CD14-positive monocyte (primary cell): ENCODE measurements at regions not wholly inside any gene's neighbourhood (a gene's known extent, or its start where the extent isn't known, plus 50 kb on each side); places are given as distances from the start of the nearest gene placed in this dataset.

ENCODE experiments used
- DNase-seq, 3 donors: peaks; one replicate each; pipeline ENCODE4 v3.0.0-alpha.2; 2011 to 2022
- H2AFZ ChIP-seq: 2 replicates; pipeline ENCODE4 v1.6.0; 2012; ENCODE audit warnings: mild to moderate bottlenecking, low read depth, low read length, inconsistent platforms; ENCODE audit not compliant: insufficient read depth, poor library complexity, severe bottlenecking
- H3K27ac ChIP-seq, 2 donors: 1 replicate in 1 of 2; 2 replicates in 1 of 2; pipeline ENCODE4 v1.5.1; 2012 to 2013; ENCODE audit warnings: low read length in 2 of 2, control low read depth in 1 of 2, inconsistent platforms in 1 of 2, low read depth in 1 of 2, mild to moderate bottlenecking in 1 of 2
- H3K27me3 ChIP-seq, 2 donors: one replicate each; pipeline versions ENCODE4 v1.6.0 to v1.6.1; 2011 to 2013; ENCODE audit warnings: low read length in 2 of 2; ENCODE audit not compliant: control insufficient read depth in 2 of 2, insufficient read depth in 2 of 2
- H3K36me3 ChIP-seq, 2 donors: replicated peaks in 1 of 2; 1 replicate in 1 of 2; 2 replicates in 1 of 2; pipeline versions ENCODE4 v1.5.1 to v1.6.1; 2012 to 2013; ENCODE audit warnings: low read length in 2 of 2, control low read depth in 1 of 2, inconsistent platforms in 1 of 2, mild to moderate bottlenecking in 1 of 2; ENCODE audit not compliant: insufficient read depth in 2 of 2, control insufficient read depth in 1 of 2
- H3K4me1 ChIP-seq, 2 donors: 1 replicate in 1 of 2; 2 replicates in 1 of 2; pipeline versions ENCODE4 v1.5.1 to v1.6.1; 2012 to 2013; ENCODE audit warnings: low read length in 2 of 2, control low read depth in 1 of 2, inconsistent platforms in 1 of 2, mild to moderate bottlenecking in 1 of 2, moderate library complexity in 1 of 2; ENCODE audit not compliant: insufficient read depth in 2 of 2, control insufficient read depth in 1 of 2
- H3K4me2 ChIP-seq: replicated peaks from 2 replicates; pipeline ENCODE3; 2012; ENCODE audit warnings: low read length, moderate library complexity, mild to moderate bottlenecking; ENCODE audit not compliant: poor library complexity, severe bottlenecking; ENCODE audit errors: extremely low read depth
- H3K4me3 ChIP-seq, 3 experiments: fragments of 200-600 bp in 1 of 3; sonication (generic) in 1 of 3; replicated peaks in 1 of 3; 1 replicate in 2 of 3; 2 replicates in 1 of 3; pipeline ENCODE4 v1.5.1; 2011 to 2013; ENCODE audit warnings: low read length in 3 of 3, mild to moderate bottlenecking in 3 of 3, control low read depth in 2 of 3, low read depth in 2 of 3, inconsistent platforms in 1 of 3, moderate library complexity in 1 of 3
- H3K79me2 ChIP-seq: 2 replicates; pipeline ENCODE4 v1.6.0; 2012; ENCODE audit warnings: mild to moderate bottlenecking, control low read depth, inconsistent platforms, low read length, moderate library complexity; ENCODE audit not compliant: insufficient read depth
- H3K9ac ChIP-seq: 2 replicates; pipeline ENCODE4 v1.6.0; 2017; ENCODE audit warnings: low read length, mild to moderate bottlenecking; ENCODE audit not compliant: insufficient read depth, poor library complexity, severe bottlenecking
- H3K9me3 ChIP-seq, 2 donors: replicated peaks in 1 of 2; 1 replicate in 1 of 2; 2 replicates in 1 of 2; pipeline versions ENCODE4 v1.5.1 to v1.6.1; 2012 to 2013; ENCODE audit warnings: low read length in 2 of 2, control low read depth in 1 of 2; ENCODE audit not compliant: control insufficient read depth in 1 of 2, insufficient read depth in 1 of 2
- H4K20me1 ChIP-seq: 2 replicates; pipeline ENCODE4 v1.6.0; 2012; ENCODE audit warnings: mild to moderate bottlenecking, low read length, control low read depth, moderate library complexity; ENCODE audit not compliant: insufficient read depth
- H3K27ac Mint-ChIP-seq, 7 donors: one replicate each; pipeline ENCODE4 v1.8.0; 2020; ENCODE audit warnings: mild to moderate bottlenecking in 7 of 7, mixed read lengths in 7 of 7, moderate library complexity in 6 of 7, inconsistent platforms in 2 of 7
- H3K27me3 Mint-ChIP-seq, 3 donors: one replicate each; pipeline ENCODE4 v1.8.0; 2021 to 2022; ENCODE audit warnings: low read depth in 3 of 3, mild to moderate bottlenecking in 3 of 3, mixed read lengths in 3 of 3, moderate library complexity in 3 of 3, inconsistent platforms in 1 of 3
- H3K36me3 Mint-ChIP-seq, 2 donors: one replicate each; pipeline ENCODE4 v1.8.0; 2020; ENCODE audit warnings: mixed read lengths in 2 of 2, inconsistent platforms in 1 of 2, mild to moderate bottlenecking in 1 of 2
- H3K4me1 Mint-ChIP-seq: one replicate; pipeline ENCODE4 v1.8.0; 2020; ENCODE audit warnings: mild to moderate bottlenecking, mixed read lengths
- H3K4me3 Mint-ChIP-seq, 2 donors: one replicate each; pipeline ENCODE4 v1.8.0; 2020; ENCODE audit warnings: mild to moderate bottlenecking in 2 of 2, mixed read lengths in 2 of 2, moderate library complexity in 1 of 2
- H3K9me3 Mint-ChIP-seq, 7 donors: one replicate each; pipeline ENCODE4 v1.8.0; 2020 to 2022; ENCODE audit warnings: mixed read lengths in 7 of 7, mild to moderate bottlenecking in 6 of 7, moderate library complexity in 6 of 7, inconsistent platforms in 2 of 7
- WGBS: methylation state at CpG from one replicate; pipeline ENCODE4 v1.1.5; 2013; ENCODE audit warnings: missing lambda C conversion rate; ENCODE audit not compliant: insufficient coverage; 5-methylcytosine and 5-hydroxymethylcytosine counted together
- intact Hi-C, 2 donors: fragments of 100-400 bp; cut with micrococcal nuclease; formaldehyde crosslinking; loops; one replicate each; pipeline versions ENCODE4 v1.15.0 to v1.15.1; 2023
- TF ChIP-seq, protein P1 (sequence below): fragments of 200-600 bp; IDR thresholded peaks from one replicate; pipeline ENCODE4 v1.8.0; 2022; ENCODE audit warnings: antibody characterized with exemption, mild to moderate bottlenecking

- intact Hi-C loops = no loop called here
Measured at GRCh38 chr9:6109986-6110385, 94.6 kb upstream of the RANBP6 start.

DNA sequence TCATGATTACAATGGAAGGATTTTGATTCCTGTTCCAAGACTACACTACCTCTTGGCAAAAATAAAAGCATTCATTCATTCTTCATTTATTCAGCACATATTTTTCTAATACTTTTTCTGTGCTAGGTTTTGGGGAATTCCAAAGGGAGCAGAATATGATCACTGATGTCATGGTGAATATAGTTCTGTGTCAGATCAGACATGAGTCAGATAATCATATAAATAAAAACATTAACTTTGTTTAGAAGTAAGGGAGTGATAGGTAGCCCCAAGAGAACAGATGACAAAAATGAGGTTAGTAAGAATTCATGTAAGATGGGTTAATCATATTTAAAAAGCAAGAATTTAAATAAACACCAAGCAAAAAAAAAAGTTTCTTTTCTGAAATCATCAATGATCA lies 94.1 kb upstream of the RANBP6 start:
- intact Hi-C loops = no loop called here
- peaks cover 0 to 5% (median 1%) of the 10 kb centered on the region in 3 donors for H3K27me3 Mint-ChIP-seq

More at GRCh38 chr9:6109986-6110385, 94.6 kb upstream of the RANBP6 start:
- no peaks in the 10 kb centered on the region for H3K36me3 Mint-ChIP-seq
- H3K9ac ChIP-seq = no peak overlapping the region
- H3K27me3 ChIP-seq = no peaks in the 10 kb centered on the region
- H2AFZ ChIP-seq = no peak overlapping the region
- TF ChIP-seq, protein P1, sequence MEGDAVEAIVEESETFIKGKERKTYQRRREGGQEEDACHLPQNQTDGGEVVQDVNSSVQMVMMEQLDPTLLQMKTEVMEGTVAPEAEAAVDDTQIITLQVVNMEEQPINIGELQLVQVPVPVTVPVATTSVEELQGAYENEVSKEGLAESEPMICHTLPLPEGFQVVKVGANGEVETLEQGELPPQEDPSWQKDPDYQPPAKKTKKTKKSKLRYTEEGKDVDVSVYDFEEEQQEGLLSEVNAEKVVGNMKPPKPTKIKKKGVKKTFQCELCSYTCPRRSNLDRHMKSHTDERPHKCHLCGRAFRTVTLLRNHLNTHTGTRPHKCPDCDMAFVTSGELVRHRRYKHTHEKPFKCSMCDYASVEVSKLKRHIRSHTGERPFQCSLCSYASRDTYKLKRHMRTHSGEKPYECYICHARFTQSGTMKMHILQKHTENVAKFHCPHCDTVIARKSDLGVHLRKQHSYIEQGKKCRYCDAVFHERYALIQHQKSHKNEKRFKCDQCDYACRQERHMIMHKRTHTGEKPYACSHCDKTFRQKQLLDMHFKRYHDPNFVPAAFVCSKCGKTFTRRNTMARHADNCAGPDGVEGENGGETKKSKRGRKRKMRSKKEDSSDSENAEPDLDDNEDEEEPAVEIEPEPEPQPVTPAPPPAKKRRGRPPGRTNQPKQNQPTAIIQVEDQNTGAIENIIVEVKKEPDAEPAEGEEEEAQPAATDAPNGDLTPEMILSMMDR = no peak
- H3K4me2 ChIP-seq = no peak overlapping the region
- H3K9me3 ChIP-seq = peaks cover 0 to 10% of the 10 kb centered on the region in 2 donors
- H3K79me2 ChIP-seq = no peaks in the 10 kb centered on the region
- H3K27me3 Mint-ChIP-seq = peaks cover 0 to 5% (median 1%) of the 10 kb centered on the region in 3 donors
- no peak for DNase-seq
- no peaks in the 10 kb centered on the region for H3K4me1 ChIP-seq
- H4K20me1 ChIP-seq = no peaks in the 10 kb centered on the region
- H3K9me3 Mint-ChIP-seq = peaks cover 0 to 7% (median 0%) of the 10 kb centered on the region in 7 donors
- no peak overlapping the region for H3K27ac Mint-ChIP-seq
- H3K36me3 ChIP-seq = no peaks in the 10 kb centered on the region
- H3K4me3 ChIP-seq = no peak overlapping the region
- WGBS = no CpG with 5 or more reads among the region's 2 CpGs
- no peak overlapping the region for H3K27ac ChIP-seq
- H3K4me3 Mint-ChIP-seq = no peak overlapping the region
- peaks cover 2% of the 10 kb centered on the region for H3K4me1 Mint-ChIP-seq

More for the DNA sequence above, 94.1 kb upstream of the RANBP6 start:
- Histone ChIP-seq H3K27ac (no peak overlapping the region), H3K4me3 (no peak overlapping the region), H3K4me2 (no peak overlapping the region), H3K79me2 (no peaks in the 10 kb centered on the region), H3K9ac (no peak overlapping the region), H3K9me3 (peaks cover 0 to 6% of the 10 kb centered on the region in 2 donors), H3K36me3 (no peaks in the 10 kb centered on the region), H3K4me1 (no peaks in the 10 kb centered on the region), H3K27me3 (no peaks in the 10 kb centered on the region), H2AFZ (no peak overlapping the region), H4K20me1 (no peaks in the 10 kb centered on the region)
- Mint-ChIP-seq H3K4me1 (peaks cover 2% of the 10 kb centered on the region), H3K9me3 (peaks cover 0 to 4% (median 0%) of the 10 kb centered on the region in 7 donors), H3K36me3 (no peaks in the 10 kb centered on the region), H3K4me3 (no peak overlapping the region), H3K27ac (no peak overlapping the region)
- no peak for DNase-seq
- TF ChIP-seq, protein P1 = no peak
